ENCODE measurements at regions not wholly inside any gene's neighbourhood (a gene's known extent, or its start where the extent isn't known, plus 50 kb on each side); places are given as distances from the start of the nearest gene placed in this dataset.

GRCh38 chr9:11206925-11207324 lies 594.1 kb upstream of the PTPRD start:
- Mint-ChIP-seq H3K4me1 (no peaks in the 10 kb centered on the region), H3K27me3 (no peaks in the 10 kb centered on the region), H3K27ac (no peak overlapping the region), H3K4me3 (no peak overlapping the region), H3K9me3 (ENCODE audit: insufficient read depth) (no peaks in the 10 kb centered on the region)
- POLR2A ChIA-PET = no interaction called here
- Histone ChIP-seq H3K9me3 (ENCODE audit: control extremely low read depth in 1 of 3, control insufficient read depth in 2 of 3, insufficient read depth in 1 of 3, low read length in 2 of 3) (no peaks in the 10 kb centered on the region), H3K4me2 (replicated peaks; ENCODE audit: low read depth, low read length, poor library complexity, severe bottlenecking) (no peak overlapping the region), H3K9ac (ENCODE audit: low read length) (no peak overlapping the region), H3K27ac (ENCODE audit: low read length in 2 of 2) (no peak overlapping the region), H4K20me1 (ENCODE audit: control insufficient read depth, insufficient read depth, low read length, poor library complexity, severe bottlenecking) (no peaks in the 10 kb centered on the region), H3K36me3 (replicated peaks in 1 of 2; ENCODE audit: control extremely low read depth in 1 of 2, control insufficient read depth in 1 of 2, extremely low read depth in 1 of 2, insufficient read depth in 2 of 2, low read length in 1 of 2) (no peaks in the 10 kb centered on the region), H3K27me3 (replicated peaks in 1 of 4; ENCODE audit: control extremely low read depth in 1 of 4, control insufficient read depth in 3 of 4, insufficient read depth in 4 of 4, low read length in 3 of 4) (no peaks in the 10 kb centered on the region), H3K4me3 (ENCODE audit: control extremely low read depth in 1 of 5, extremely low read depth in 1 of 5, insufficient read depth in 1 of 5, low read depth in 2 of 5, low read length in 4 of 5) (no peak overlapping the region), H3K4me1 (ENCODE audit: control insufficient read depth in 2 of 2, insufficient read depth in 2 of 2, low read length in 2 of 2) (no peaks in the 10 kb centered on the region), H3K79me2 (ENCODE audit: control insufficient read depth, insufficient read depth, low read length) (no peaks in the 10 kb centered on the region), H2AFZ (ENCODE audit: insufficient read depth, low read depth, low read length, poor library complexity, severe bottlenecking) (no peak overlapping the region)
- intact Hi-C loops (cut with micrococcal nuclease) = no loop called here
- TF ChIP-seq EZH2 (IDR thresholded peaks at IDR 0.05; ENCODE audit: borderline replicate concordance, insufficient read depth, low read depth, low read length, poor library complexity, severe bottlenecking) (no peak), CTCF (IDR thresholded peaks at IDR 0.05) (no peak)
- no peak for DNase-seq
- CTCF ChIA-PET = no interaction called here
- no peak for ATAC-seq (ENCODE audit: low read depth)

GRCh38 chr9:11233696-11234095 lies 620.9 kb upstream of the PTPRD start:
- H3K36me3 ChIP-seq (replicated peaks in 1 of 2; ENCODE audit: control extremely low read depth in 1 of 2, control insufficient read depth in 1 of 2, extremely low read depth in 1 of 2, insufficient read depth in 2 of 2, low read length in 1 of 2) = no peaks in the 10 kb centered on the region
- Mint-ChIP-seq H3K27ac (no peak overlapping the region), H3K27me3 (no peaks in the 10 kb centered on the region), H3K4me1 (no peaks in the 10 kb centered on the region), H3K9me3 (ENCODE audit: insufficient read depth) (peaks cover 8% of the 10 kb centered on the region), H3K4me3 (no peak overlapping the region)
- CTCF ChIA-PET = no interaction called here
- TF ChIP-seq EZH2 (IDR thresholded peaks at IDR 0.05; ENCODE audit: borderline replicate concordance, insufficient read depth, low read depth, low read length, poor library complexity, severe bottlenecking) (no peak), CTCF (IDR thresholded peaks at IDR 0.05) (no peak)
- H3K27me3 ChIP-seq (replicated peaks in 1 of 4; ENCODE audit: control extremely low read depth in 1 of 4, control insufficient read depth in 3 of 4, insufficient read depth in 4 of 4, low read length in 3 of 4) = no peaks in the 10 kb centered on the region
- H3K27ac ChIP-seq (ENCODE audit: low read length in 2 of 2) = no peak overlapping the region
- intact Hi-C loops (cut with micrococcal nuclease) = no loop called here
- H3K9me3 ChIP-seq (ENCODE audit: control extremely low read depth in 1 of 3, control insufficient read depth in 2 of 3, insufficient read depth in 1 of 3, low read length in 2 of 3) = no peaks in the 10 kb centered on the region
- POLR2A ChIA-PET = no interaction called here
- H3K4me3 ChIP-seq (ENCODE audit: control extremely low read depth in 1 of 5, extremely low read depth in 1 of 5, insufficient read depth in 1 of 5, low read depth in 2 of 5, low read length in 4 of 5) = no peak overlapping the region
- no CpG with 5 or more reads among the region's 1 CpG for WGBS (ENCODE audit: insufficient coverage)
- H4K20me1 ChIP-seq (ENCODE audit: control insufficient read depth, insufficient read depth, low read length, poor library complexity, severe bottlenecking) = no peaks in the 10 kb centered on the region
- no peak overlapping the region for H2AFZ ChIP-seq (ENCODE audit: insufficient read depth, low read depth, low read length, poor library complexity, severe bottlenecking)
- DNase-seq = no peak
- H3K4me2 ChIP-seq (replicated peaks; ENCODE audit: low read depth, low read length, poor library complexity, severe bottlenecking) = no peak overlapping the region
- H3K9ac ChIP-seq (ENCODE audit: low read length) = no peak overlapping the region
- H3K4me1 ChIP-seq (ENCODE audit: control insufficient read depth in 2 of 2, insufficient read depth in 2 of 2, low read length in 2 of 2) = no peaks in the 10 kb centered on the region
- no peaks in the 10 kb centered on the region for H3K79me2 ChIP-seq (ENCODE audit: control insufficient read depth, insufficient read depth, low read length)
- no peak for ATAC-seq (ENCODE audit: low read depth)

Data from B cell (primary cell).